ENCODE measurements at regions not wholly inside any gene's neighbourhood (a gene's known extent, or its start where the extent isn't known, plus 50 kb on each side); places are given as distances from the start of the nearest gene placed in this dataset.

DNA sequence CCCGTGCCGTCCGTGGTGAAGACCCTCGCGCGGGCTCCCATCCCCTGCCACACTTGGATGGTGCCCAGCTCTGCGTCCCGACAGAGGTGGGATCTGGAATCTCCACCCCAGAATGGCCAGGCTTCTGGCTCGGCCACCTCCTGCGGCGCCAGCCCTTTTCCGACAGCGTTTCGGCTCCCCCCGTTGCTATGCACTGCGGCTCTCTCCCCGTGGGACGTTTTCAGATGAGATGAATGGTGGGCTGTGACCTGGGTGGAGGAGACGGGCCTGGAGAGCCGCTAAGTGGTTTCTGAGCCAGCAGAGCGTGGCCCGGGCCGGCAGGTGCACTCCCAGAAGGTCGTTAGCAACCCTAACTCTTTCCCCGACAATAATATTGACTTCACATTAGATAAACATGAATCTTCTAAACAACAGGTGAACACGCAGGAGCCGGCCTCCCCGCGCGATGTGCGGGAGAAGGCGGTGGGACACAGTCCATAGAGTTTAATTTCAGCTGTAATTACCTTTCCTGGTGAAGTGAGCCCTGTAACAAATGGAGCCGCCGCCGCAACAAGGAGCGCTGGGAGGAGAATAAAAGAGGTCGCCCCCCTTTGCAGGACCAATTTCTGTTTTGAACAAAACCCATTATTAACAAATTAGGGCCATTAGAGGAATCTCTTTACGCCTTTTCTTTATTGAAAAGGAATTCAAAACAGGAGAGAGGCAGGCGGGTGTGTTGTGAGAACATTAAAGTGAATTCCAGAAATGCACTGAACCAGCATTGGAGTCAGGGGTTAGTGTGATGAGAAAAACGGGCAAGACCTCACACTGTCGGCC is 294.3 kb upstream of the PFKP start:
- TF ChIP-seq, protein P1, sequence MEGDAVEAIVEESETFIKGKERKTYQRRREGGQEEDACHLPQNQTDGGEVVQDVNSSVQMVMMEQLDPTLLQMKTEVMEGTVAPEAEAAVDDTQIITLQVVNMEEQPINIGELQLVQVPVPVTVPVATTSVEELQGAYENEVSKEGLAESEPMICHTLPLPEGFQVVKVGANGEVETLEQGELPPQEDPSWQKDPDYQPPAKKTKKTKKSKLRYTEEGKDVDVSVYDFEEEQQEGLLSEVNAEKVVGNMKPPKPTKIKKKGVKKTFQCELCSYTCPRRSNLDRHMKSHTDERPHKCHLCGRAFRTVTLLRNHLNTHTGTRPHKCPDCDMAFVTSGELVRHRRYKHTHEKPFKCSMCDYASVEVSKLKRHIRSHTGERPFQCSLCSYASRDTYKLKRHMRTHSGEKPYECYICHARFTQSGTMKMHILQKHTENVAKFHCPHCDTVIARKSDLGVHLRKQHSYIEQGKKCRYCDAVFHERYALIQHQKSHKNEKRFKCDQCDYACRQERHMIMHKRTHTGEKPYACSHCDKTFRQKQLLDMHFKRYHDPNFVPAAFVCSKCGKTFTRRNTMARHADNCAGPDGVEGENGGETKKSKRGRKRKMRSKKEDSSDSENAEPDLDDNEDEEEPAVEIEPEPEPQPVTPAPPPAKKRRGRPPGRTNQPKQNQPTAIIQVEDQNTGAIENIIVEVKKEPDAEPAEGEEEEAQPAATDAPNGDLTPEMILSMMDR (IDR thresholded peaks at IDR 0.05 in 8 of 11, conservative IDR thresholded peaks at IDR 0.05 in 3 of 11), result no peak
- TF ChIP-seq POLR2AphosphoS5 (IDR thresholded peaks at IDR 0.05), result no peak
- no peak for TF ChIP-seq POLR2A (IDR thresholded peaks at IDR 0.05)

Measured in spleen (tissue), 7 donors.